ENCODE measurements at regions not wholly inside any gene's neighbourhood (a gene's known extent, or its start where the extent isn't known, plus 50 kb on each side); places are given as distances from the start of the nearest gene placed in this dataset.

DNA sequence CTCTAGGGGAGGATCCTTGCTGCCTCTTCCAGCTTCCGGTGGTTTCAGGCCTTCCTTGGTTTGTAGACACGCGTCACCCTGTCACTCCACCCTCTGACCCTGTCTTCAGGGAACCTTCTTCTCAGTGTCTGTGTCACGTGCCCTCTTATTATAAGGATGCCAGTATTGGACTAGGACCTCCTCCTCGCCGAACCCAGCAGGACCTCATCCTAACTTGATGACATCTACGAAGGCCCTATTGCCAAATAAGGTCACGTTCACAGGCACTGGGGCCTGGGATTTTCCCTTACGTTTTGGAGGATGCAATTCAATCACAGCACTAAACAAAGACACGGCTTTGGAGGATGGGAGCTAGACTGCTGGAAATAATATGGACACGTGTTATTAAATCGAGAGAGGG, 408.7 kb downstream of the BRD1 start:
- no peaks in the 10 kb centered on the region for H3K36me3 ChIP-seq (ENCODE audit: insufficient read depth, low read length)
- no peak overlapping the region for H3K9ac ChIP-seq (ENCODE audit: insufficient read length)
- H3K9me3 ChIP-seq (ENCODE audit: low read depth, low read length), result no peaks in the 10 kb centered on the region
- no peak for TF ChIP-seq POLR2AphosphoS5 (IDR thresholded peaks at IDR 0.05; ENCODE audit: borderline replicate concordance, low read depth, low read length)
- TF ChIP-seq FOXP2 (optimal IDR thresholded peaks at IDR 0.05; ENCODE audit: control extremely low read depth, extremely low read length, insufficient read depth), result no peak
- TF ChIP-seq EZH2 (IDR thresholded peaks at IDR 0.05), result no peak
- no peak overlapping the region for H3K4me3 ChIP-seq
- H3K27ac ChIP-seq, result no peak overlapping the region
- no peak for DNase-seq (ENCODE audit: low read depth, low spot score)

DNA sequence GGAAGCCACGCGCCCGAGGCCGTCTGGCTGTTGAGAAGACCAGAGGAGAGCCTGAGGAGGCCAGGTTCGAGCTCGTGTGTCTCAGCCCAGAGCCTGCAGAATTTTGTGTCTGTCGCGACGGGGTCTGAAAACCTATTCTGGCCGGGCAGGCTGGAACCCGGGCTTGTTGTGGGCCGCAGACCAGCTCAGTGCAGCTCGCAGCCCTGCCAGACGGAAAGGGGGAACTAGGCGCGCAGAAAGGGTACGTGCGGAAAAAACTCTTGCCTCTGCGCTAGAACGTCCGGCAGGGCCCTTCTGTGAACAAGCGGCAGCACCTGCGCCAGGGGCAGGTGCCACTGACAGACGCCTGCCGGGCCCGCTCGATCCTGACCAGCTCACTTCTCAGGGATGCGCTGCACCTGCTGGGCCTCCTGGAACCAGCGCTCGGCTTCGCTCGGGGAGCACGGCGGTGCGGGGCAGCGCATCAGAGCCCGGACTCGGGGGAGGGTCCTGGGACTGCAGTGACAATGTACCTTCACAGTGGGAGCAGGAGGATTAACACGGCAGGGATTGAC, 409.3 kb downstream of the BRD1 start:
- Histone ChIP-seq H3K9me3 (ENCODE audit: low read depth, low read length) (no peaks in the 10 kb centered on the region), H3K36me3 (ENCODE audit: insufficient read depth, low read length) (no peaks in the 10 kb centered on the region), H3K4me3 (no peak overlapping the region), H3K27ac (no peak overlapping the region), H3K9ac (ENCODE audit: insufficient read length) (no peak overlapping the region)
- DNase-seq (ENCODE audit: low read depth, low spot score), result no peak
- TF ChIP-seq EZH2 (IDR thresholded peaks at IDR 0.05) (no peak), FOXP2 (optimal IDR thresholded peaks at IDR 0.05; ENCODE audit: control extremely low read depth, extremely low read length, insufficient read depth) (no peak), POLR2AphosphoS5 (IDR thresholded peaks at IDR 0.05; ENCODE audit: borderline replicate concordance, low read depth, low read length) (no peak)

DNA sequence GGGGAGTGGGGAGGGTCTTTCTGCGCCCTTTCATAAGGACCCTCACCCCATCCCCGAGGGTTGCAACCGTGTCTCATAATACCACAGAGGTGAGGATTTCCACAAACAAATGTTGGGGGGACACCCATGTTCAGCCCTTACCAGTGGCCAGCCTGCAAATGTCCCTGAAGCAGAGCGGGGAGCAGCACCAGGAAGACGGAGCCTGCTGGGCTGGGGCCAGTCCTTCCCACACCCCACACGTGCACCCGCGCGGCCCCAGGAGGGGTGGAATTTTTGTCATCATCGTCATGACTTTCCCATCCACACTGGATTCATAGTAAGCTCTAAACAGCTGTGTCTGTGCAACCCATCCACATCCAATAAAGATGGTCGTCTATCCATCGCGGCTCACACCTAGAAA, 409.8 kb downstream of the BRD1 start:
- TF ChIP-seq FOXP2 (optimal IDR thresholded peaks at IDR 0.05; ENCODE audit: control extremely low read depth, extremely low read length, insufficient read depth) (no peak), EZH2 (IDR thresholded peaks at IDR 0.05) (no peak), POLR2AphosphoS5 (IDR thresholded peaks at IDR 0.05; ENCODE audit: borderline replicate concordance, low read depth, low read length) (no peak)
- Histone ChIP-seq H3K9me3 (ENCODE audit: low read depth, low read length) (no peaks in the 10 kb centered on the region), H3K27ac (no peak overlapping the region), H3K9ac (ENCODE audit: insufficient read length) (no peak overlapping the region), H3K4me3 (no peak overlapping the region), H3K36me3 (ENCODE audit: insufficient read depth, low read length) (no peaks in the 10 kb centered on the region)
- DNase-seq (ENCODE audit: low read depth, low spot score), result no peak

DNA sequence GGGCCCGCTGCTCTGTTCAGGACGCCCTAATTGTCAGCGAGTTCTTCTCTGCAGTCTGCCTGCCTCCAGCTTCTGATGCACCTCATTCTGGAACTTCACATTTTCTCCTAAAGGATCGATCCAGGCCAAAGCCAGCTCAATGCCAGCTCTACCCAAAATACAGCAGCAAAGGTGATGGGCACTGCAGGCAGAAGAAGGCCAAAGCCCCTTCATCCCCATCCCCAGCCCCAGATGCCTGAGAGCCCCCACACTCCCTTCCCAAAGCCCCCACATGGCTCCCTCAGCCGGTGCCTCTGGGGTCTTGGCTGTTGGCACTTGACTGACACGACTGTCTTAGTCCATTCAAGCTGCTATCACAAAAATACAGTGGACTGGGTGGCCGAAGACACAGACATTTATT, 410.3 kb downstream of the BRD1 start:
- no peak for TF ChIP-seq POLR2AphosphoS5 (IDR thresholded peaks at IDR 0.05; ENCODE audit: borderline replicate concordance, low read depth, low read length)
- no peak for TF ChIP-seq EZH2 (IDR thresholded peaks at IDR 0.05)
- Histone ChIP-seq H3K9me3 (ENCODE audit: low read depth, low read length) (no peaks in the 10 kb centered on the region), H3K4me3 (no peak overlapping the region), H3K36me3 (ENCODE audit: insufficient read depth, low read length) (no peaks in the 10 kb centered on the region), H3K9ac (ENCODE audit: insufficient read length) (no peak overlapping the region), H3K27ac (no peak overlapping the region)
- no peak for DNase-seq (ENCODE audit: low read depth, low spot score)

DNA sequence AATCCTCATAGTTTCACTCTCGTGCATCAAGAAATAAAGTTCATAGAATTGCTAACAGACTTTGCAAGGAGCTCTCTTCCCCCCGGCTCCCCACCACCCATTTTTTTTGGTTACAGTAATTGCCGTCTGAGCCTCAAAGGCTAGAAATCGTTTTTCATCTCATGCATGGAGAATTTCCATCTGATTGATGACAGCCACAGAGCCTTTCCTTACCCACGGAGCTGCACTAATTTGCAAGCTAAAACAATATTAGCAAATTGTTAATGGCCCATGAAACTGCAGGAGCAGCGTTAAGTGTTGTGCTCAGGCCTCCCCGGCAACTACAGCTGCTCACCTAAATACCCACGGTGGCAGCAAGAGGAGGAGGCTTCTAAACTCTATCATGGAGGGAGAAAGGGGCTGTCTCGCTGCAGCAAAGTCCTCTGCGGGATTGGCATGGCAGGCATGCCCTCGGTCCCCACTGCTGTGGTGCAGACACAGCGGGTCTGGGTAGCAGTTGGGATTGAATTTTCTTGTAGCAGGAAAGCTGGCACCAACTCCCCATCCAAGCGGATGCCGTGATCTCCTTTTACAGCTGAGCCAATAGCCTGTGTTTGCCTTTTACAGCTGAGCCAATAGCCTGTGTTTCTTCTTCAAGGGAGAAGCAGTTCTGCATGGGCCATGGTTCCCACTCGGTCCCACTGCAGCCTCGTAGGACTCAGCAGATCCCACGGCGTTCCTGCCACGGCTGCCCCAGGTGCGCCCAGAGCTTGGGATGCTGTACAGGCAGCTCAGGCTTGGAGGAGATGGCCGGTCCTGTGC, 412.3 kb downstream of the BRD1 start:
- no peak for DNase-seq (ENCODE audit: low read depth, low spot score)
- Histone ChIP-seq H3K9ac (ENCODE audit: insufficient read length) (no peak overlapping the region), H3K27ac (no peak overlapping the region), H3K36me3 (ENCODE audit: insufficient read depth, low read length) (no peaks in the 10 kb centered on the region), H3K4me3 (no peak overlapping the region), H3K9me3 (ENCODE audit: low read depth, low read length) (no peaks in the 10 kb centered on the region)
- no peak for TF ChIP-seq POLR2AphosphoS5 (IDR thresholded peaks at IDR 0.05; ENCODE audit: borderline replicate concordance, low read depth, low read length)
- TF ChIP-seq FOXP2 (optimal IDR thresholded peaks at IDR 0.05; ENCODE audit: control extremely low read depth, extremely low read length, insufficient read depth), result no peak
- TF ChIP-seq EZH2 (IDR thresholded peaks at IDR 0.05), result no peak

DNA sequence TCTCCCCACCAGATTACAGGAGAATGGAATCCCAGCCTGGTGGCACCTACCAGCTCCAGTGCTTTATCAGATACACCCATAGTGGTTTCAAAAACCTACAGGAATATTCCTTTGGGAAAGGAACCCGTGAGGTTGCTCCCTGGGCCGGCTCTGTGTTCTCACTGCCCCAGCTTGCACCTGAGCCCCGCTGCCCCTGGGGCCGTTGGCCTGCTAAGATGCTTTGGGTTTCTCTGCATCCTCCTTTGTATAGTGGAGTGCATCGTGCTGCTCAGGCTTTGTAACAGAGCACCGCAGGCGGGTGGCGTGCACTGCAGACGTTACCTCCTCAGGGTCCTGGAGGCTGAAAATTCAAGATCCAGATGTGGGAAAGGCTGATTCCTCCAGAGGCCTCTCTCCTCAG, 414.1 kb downstream of the BRD1 start:
- no peaks in the 10 kb centered on the region for H3K9me3 ChIP-seq (ENCODE audit: low read depth, low read length)
- H3K9ac ChIP-seq (ENCODE audit: insufficient read length), result no peak overlapping the region
- no peaks in the 10 kb centered on the region for H3K36me3 ChIP-seq (ENCODE audit: insufficient read depth, low read length)
- DNase-seq (ENCODE audit: low read depth, low spot score), result no peak
- no peak overlapping the region for H3K27ac ChIP-seq
- no peak overlapping the region for H3K4me3 ChIP-seq
- no peak for TF ChIP-seq EZH2 (IDR thresholded peaks at IDR 0.05)
- no peak for TF ChIP-seq POLR2AphosphoS5 (IDR thresholded peaks at IDR 0.05; ENCODE audit: borderline replicate concordance, low read depth, low read length)

DNA sequence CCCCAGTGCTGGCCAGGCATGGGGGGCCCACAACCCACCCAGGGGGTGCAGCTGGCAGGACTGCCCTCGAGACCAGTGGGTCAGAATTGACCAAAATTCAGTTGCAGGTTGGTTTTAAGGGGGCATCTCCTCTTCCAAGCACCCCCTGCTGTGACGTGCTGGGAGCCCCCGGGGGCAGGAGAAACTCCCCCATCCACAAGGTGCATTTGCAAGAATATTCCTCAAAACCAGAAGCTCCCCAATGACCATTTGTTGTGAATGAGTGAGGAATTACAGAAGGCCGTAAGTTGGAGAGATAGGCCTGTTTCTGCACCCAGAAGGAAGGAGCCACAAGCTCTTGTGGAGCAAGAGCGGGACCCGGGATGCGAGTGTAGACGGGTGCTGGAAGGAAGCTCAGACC, 414.5 kb downstream of the BRD1 start:
- Histone ChIP-seq H3K4me3 (no peak overlapping the region), H3K9me3 (ENCODE audit: low read depth, low read length) (no peaks in the 10 kb centered on the region), H3K36me3 (ENCODE audit: insufficient read depth, low read length) (no peaks in the 10 kb centered on the region), H3K9ac (ENCODE audit: insufficient read length) (no peak overlapping the region), H3K27ac (no peak overlapping the region)
- no peak for TF ChIP-seq FOXP2 (optimal IDR thresholded peaks at IDR 0.05; ENCODE audit: control extremely low read depth, extremely low read length, insufficient read depth)
- TF ChIP-seq POLR2AphosphoS5 (IDR thresholded peaks at IDR 0.05; ENCODE audit: borderline replicate concordance, low read depth, low read length), result no peak
- no peak for TF ChIP-seq EZH2 (IDR thresholded peaks at IDR 0.05)
- no peak for DNase-seq (ENCODE audit: low read depth, low spot score)

DNA sequence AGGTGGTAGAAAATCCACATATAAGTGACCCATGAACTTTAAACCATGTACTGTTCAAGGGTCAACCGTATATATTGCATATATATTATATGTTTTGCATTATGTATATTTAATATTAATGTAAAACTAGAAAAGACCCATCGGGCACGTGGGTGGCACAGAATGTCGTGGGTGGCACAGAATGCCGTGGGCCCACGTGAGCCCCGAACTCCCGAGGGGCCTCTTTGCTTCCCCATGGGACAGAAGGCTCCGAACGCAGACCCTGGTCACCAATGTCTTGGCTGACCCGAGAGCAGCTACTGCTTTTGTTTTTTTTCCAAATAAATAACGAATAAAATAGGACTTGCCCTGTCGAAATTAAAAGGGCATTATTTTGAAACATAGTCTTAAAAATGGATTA, 415.4 kb downstream of the BRD1 start:
- Histone ChIP-seq H3K27ac (no peak overlapping the region), H3K36me3 (ENCODE audit: insufficient read depth, low read length) (no peaks in the 10 kb centered on the region), H3K9me3 (ENCODE audit: low read depth, low read length) (no peaks in the 10 kb centered on the region), H3K9ac (ENCODE audit: insufficient read length) (no peak overlapping the region), H3K4me3 (no peak overlapping the region)
- TF ChIP-seq EZH2 (IDR thresholded peaks at IDR 0.05), result no peak
- TF ChIP-seq POLR2AphosphoS5 (IDR thresholded peaks at IDR 0.05; ENCODE audit: borderline replicate concordance, low read depth, low read length), result no peak
- TF ChIP-seq FOXP2 (optimal IDR thresholded peaks at IDR 0.05; ENCODE audit: control extremely low read depth, extremely low read length, insufficient read depth), result no peak
- no peak for DNase-seq (ENCODE audit: low read depth, low spot score)

DNA sequence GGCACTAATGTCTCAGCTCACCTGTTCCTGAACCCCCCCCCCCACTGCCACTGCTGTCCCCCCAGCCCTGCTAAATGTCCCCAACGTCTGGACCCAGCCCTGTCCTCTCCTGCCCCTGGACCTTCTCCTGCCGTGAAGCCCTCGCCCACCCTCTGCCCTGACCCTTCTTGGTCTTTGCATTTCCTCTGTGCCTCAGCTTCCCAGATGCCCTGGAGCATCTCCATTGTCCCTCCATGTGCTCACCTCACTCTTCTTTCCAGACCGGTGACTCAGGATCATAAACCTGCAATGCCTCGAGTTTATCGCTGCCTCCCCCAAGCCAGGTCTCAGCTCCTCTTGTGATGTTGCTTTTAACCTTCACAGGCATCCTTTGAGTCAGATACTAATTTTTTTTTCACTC, 416.4 kb downstream of the BRD1 start:
- H3K9ac ChIP-seq (ENCODE audit: insufficient read length), result no peak overlapping the region
- no peak for TF ChIP-seq EZH2 (IDR thresholded peaks at IDR 0.05)
- TF ChIP-seq POLR2AphosphoS5 (IDR thresholded peaks at IDR 0.05; ENCODE audit: borderline replicate concordance, low read depth, low read length), result no peak
- TF ChIP-seq FOXP2 (optimal IDR thresholded peaks at IDR 0.05; ENCODE audit: control extremely low read depth, extremely low read length, insufficient read depth), result no peak
- no peaks in the 10 kb centered on the region for H3K36me3 ChIP-seq (ENCODE audit: insufficient read depth, low read length)
- H3K27ac ChIP-seq, result no peak overlapping the region
- no peak overlapping the region for H3K4me3 ChIP-seq
- H3K9me3 ChIP-seq (ENCODE audit: low read depth, low read length), result no peaks in the 10 kb centered on the region
- DNase-seq (ENCODE audit: low read depth, low spot score), result no peak
